ENCODE measurements at regions not wholly inside any gene's neighbourhood (a gene's known extent, or its start where the extent isn't known, plus 50 kb on each side); places are given as distances from the start of the nearest gene placed in this dataset.
A peak's percentile ranks its signal among the peaks of the same experiment; 100 is the strongest.

- no peak for DNase-seq
Measured at GRCh38 chr18:38957736-38958135, 1392.1 kb upstream of the CELF4 start.

GRCh38 chr18:38956068-38956467, 1390.5 kb upstream of the CELF4 start:
- no peak for DNase-seq

GRCh38 chr18:38951633-38952032, 1386.0 kb upstream of the CELF4 start:
- no peak for DNase-seq

- DNase-seq = no peak
Measured at GRCh38 chr18:38948436-38948835, 1382.8 kb upstream of the CELF4 start.

- no peak for DNase-seq
Measured at GRCh38 chr18:38944446-38945024, 1378.9 kb upstream of the CELF4 start.

- DNase-seq = no peak
Measured at GRCh38 chr18:38941711-38942561, 1376.3 kb upstream of the CELF4 start.

GRCh38 chr18:38940863-38941531, 1375.4 kb upstream of the CELF4 start:
- DNase-seq = peak; percentile 94

- DNase-seq = no peak
Measured at GRCh38 chr18:38940475-38940862, 1374.9 kb upstream of the CELF4 start.

GRCh38 chr18:38933910-38934510, 1368.4 kb upstream of the CELF4 start:
- DNase-seq = no peak

GRCh38 chr18:38933322-38933721, 1367.7 kb upstream of the CELF4 start:
- no peak for DNase-seq

- DNase-seq = no peak
Measured at GRCh38 chr18:38932752-38933151, 1367.2 kb upstream of the CELF4 start.

- no peak for DNase-seq
Measured at GRCh38 chr18:38931754-38932050, 1366.1 kb upstream of the CELF4 start.

- DNase-seq = no peak
Measured at GRCh38 chr18:38930881-38931753, 1365.5 kb upstream of the CELF4 start.

GRCh38 chr18:38923540-38923939, 1357.9 kb upstream of the CELF4 start:
- no peak for DNase-seq

GRCh38 chr18:38923126-38923525, 1357.5 kb upstream of the CELF4 start:
- DNase-seq = no peak

GRCh38 chr18:38909972-38910371, 1344.4 kb upstream of the CELF4 start:
- DNase-seq = no peak

- no peak for DNase-seq
Measured at GRCh38 chr18:38902796-38903195, 1337.2 kb upstream of the CELF4 start.

GRCh38 chr18:38900445-38900844, 1334.8 kb upstream of the CELF4 start:
- DNase-seq = no peak

- no peak for DNase-seq
Measured at GRCh38 chr18:38900031-38900430, 1334.4 kb upstream of the CELF4 start.

- no peak for DNase-seq
Measured at GRCh38 chr18:38899252-38899651, 1333.7 kb upstream of the CELF4 start.

- DNase-seq = no peak
Measured at GRCh38 chr18:38898167-38898566, 1332.6 kb upstream of the CELF4 start.

GRCh38 chr18:38895560-38895959, 1330.0 kb upstream of the CELF4 start:
- no peak for DNase-seq

GRCh38 chr18:38887671-38888020, 1322.0 kb upstream of the CELF4 start:
- no peak for DNase-seq

Measured in CD4-positive, alpha-beta T cell treated with Interleukin-4 for 4 hours (primary cell).